Neural progenitor cell (in vitro differentiated cells): ENCODE measurements at regions not wholly inside any gene's neighbourhood (a gene's known extent, or its start where the extent isn't known, plus 50 kb on each side); places are given as distances from the start of the nearest gene placed in this dataset.
A peak's percentile ranks its signal among the peaks of the same experiment; 100 is the strongest.

Experiments used
- DNase-seq: peaks from one replicate; pipeline ENCODE4 v3.0.0-alpha.2; 2016; ENCODE audit warnings: low spot score
- H2AFZ ChIP-seq: fragments of 200-600 bp; sonication (generic); replicated peaks from 2 replicates; pipeline ENCODE4 v1.6.1; 2016; ENCODE audit warnings: antibody characterized with exemption
- H3F3A ChIP-seq: fragments of 200-600 bp; sonication (generic); 2 replicates; pipeline ENCODE4 v1.6.1; 2016; ENCODE audit warnings: antibody characterized with exemption, low read depth
- H3K27ac ChIP-seq: fragments of 200-600 bp; sonication (generic); 2 replicates; pipeline ENCODE4 v1.5.1; 2016; ENCODE audit warnings: mild to moderate bottlenecking
- H3K27me3 ChIP-seq: fragments of 200-600 bp; sonication (generic); 2 replicates; pipeline ENCODE4 v1.6.1; 2016; ENCODE audit warnings: mild to moderate bottlenecking, moderate library complexity
- H3K36me3 ChIP-seq: fragments of 200-600 bp; sonication (generic); 2 replicates; pipeline ENCODE4 v1.5.1; 2016
- H3K4me1 ChIP-seq: fragments of 200-600 bp; sonication (generic); 2 replicates; pipeline ENCODE4 v1.6.1; 2016; ENCODE audit warnings: mixed run types
- H3K4me2 ChIP-seq: fragments of 200-600 bp; sonication (generic); 2 replicates; pipeline ENCODE4 v1.6.1; 2016
- H3K4me3 ChIP-seq: fragments of 200-600 bp; sonication (generic); 2 replicates; pipeline ENCODE4 v1.5.1; 2016
- H3K79me2 ChIP-seq: fragments of 200-600 bp; sonication (generic); 2 replicates; pipeline ENCODE4 v1.6.1; 2016; ENCODE audit warnings: low read depth
- H3K9ac ChIP-seq: fragments of 200-600 bp; sonication (generic); 2 replicates; pipeline ENCODE4 v1.6.1; 2016
- H3K9me3 ChIP-seq: fragments of 200-600 bp; sonication (generic); 2 replicates; pipeline ENCODE4 v1.5.1; 2016; ENCODE audit warnings: low read depth
- H4K20me1 ChIP-seq: fragments of 200-600 bp; sonication (generic); 2 replicates; pipeline ENCODE4 v1.6.1; 2016; ENCODE audit warnings: low read depth
- H3K27ac Mint-ChIP-seq: 3 replicates; pipeline ENCODE4 v1.8.0; 2021; ENCODE audit warnings: mixed read lengths
- H3K27me3 Mint-ChIP-seq: 2 replicates; pipeline ENCODE4 v1.8.0; 2022; ENCODE audit warnings: low read depth, mild to moderate bottlenecking, inconsistent platforms, moderate library complexity, mixed read lengths; ENCODE audit not compliant: insufficient read depth
- H3K36me3 Mint-ChIP-seq: 3 replicates; pipeline ENCODE4 v1.8.0; 2021; ENCODE audit warnings: mixed read lengths
- H3K4me1 Mint-ChIP-seq: 3 replicates; pipeline ENCODE4 v1.8.0; 2021; ENCODE audit warnings: mixed read lengths
- H3K4me3 Mint-ChIP-seq: 3 replicates; pipeline ENCODE4 v1.8.0; 2021; ENCODE audit warnings: mild to moderate bottlenecking, moderate library complexity, mixed read lengths
- H3K9me3 Mint-ChIP-seq: 3 replicates; pipeline ENCODE4 v1.8.0; 2020; ENCODE audit warnings: mixed read lengths
- EZH2 ChIP-seq: fragments of 200-600 bp; sonication (generic); IDR thresholded peaks from 2 replicates; pipeline ENCODE4 v1.6.1; 2017; ENCODE audit warnings: antibody characterized with exemption, mild to moderate bottlenecking, moderate library complexity
- EZH2phosphoT487 ChIP-seq: fragments of 200-600 bp; sonication (generic); IDR thresholded peaks from 2 replicates; pipeline ENCODE4 v1.6.1; 2017; ENCODE audit warnings: antibody characterized with exemption
- TF ChIP-seq, protein P1 (sequence below): fragments of 200-600 bp; sonication (generic); IDR thresholded peaks from 2 replicates; pipeline ENCODE4 v1.5.1; 2017; ENCODE audit warnings: antibody characterized with exemption, mild to moderate bottlenecking

DNA sequence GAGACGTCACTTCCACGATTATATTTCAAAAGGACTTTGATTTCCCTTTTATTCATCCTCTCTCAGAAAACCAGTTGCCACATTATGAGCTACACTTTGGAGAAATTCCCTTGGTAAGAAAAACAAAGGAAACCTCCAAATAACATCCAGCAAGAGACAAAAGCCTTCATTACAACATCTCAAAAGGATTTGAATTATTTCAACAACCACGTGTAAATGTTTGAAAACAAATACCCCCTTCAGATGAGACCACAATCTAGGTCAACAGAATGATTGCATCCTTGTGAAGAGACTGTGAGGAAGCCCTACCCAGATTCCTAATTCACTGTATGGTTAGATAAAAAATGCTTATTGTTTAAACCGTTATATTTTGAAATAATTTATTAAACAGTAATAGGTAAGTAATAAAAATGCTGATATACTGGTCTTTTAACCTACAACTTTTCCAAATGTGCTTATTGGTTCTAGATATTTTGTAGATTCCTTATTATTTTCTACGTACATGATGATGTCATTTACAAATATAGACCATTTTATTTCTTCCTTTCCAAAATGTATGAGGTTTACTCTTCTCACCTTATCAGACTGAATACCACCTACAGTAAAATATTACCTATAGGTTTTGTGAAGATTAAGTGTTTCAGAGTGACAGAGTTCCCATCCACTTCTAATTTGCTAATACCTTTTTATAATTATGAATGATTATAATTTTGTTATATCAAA lies 922.7 kb upstream of the CHAC2 start:
- no peaks in the 10 kb centered on the region for H4K20me1 ChIP-seq
- no peaks in the 10 kb centered on the region for H3K9me3 ChIP-seq
- H3K27me3 Mint-ChIP-seq: no peaks in the 10 kb centered on the region
- no peak overlapping the region for H3K4me3 ChIP-seq
- H3K79me2 ChIP-seq: no peaks in the 10 kb centered on the region
- H3K4me1 ChIP-seq: peaks cover 4% of the 10 kb centered on the region
- no peak overlapping the region for H3K4me2 ChIP-seq
- TF ChIP-seq, protein P1, sequence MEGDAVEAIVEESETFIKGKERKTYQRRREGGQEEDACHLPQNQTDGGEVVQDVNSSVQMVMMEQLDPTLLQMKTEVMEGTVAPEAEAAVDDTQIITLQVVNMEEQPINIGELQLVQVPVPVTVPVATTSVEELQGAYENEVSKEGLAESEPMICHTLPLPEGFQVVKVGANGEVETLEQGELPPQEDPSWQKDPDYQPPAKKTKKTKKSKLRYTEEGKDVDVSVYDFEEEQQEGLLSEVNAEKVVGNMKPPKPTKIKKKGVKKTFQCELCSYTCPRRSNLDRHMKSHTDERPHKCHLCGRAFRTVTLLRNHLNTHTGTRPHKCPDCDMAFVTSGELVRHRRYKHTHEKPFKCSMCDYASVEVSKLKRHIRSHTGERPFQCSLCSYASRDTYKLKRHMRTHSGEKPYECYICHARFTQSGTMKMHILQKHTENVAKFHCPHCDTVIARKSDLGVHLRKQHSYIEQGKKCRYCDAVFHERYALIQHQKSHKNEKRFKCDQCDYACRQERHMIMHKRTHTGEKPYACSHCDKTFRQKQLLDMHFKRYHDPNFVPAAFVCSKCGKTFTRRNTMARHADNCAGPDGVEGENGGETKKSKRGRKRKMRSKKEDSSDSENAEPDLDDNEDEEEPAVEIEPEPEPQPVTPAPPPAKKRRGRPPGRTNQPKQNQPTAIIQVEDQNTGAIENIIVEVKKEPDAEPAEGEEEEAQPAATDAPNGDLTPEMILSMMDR: no peak
- no peak for TF ChIP-seq EZH2
- no peak for TF ChIP-seq EZH2phosphoT487
- peaks cover 2% of the 10 kb centered on the region for H3K9me3 Mint-ChIP-seq
- H3K9ac ChIP-seq: no peak overlapping the region
- H3K27ac ChIP-seq: no peak overlapping the region
- H3K36me3 Mint-ChIP-seq: no peaks in the 10 kb centered on the region
- H2AFZ ChIP-seq: peak overlapping the region; percentile 35
- H3K27ac Mint-ChIP-seq: no peak overlapping the region
- H3K4me1 Mint-ChIP-seq: no peaks in the 10 kb centered on the region
- no peaks in the 10 kb centered on the region for H3K36me3 ChIP-seq
- no peak overlapping the region for H3K4me3 Mint-ChIP-seq
- no peaks in the 10 kb centered on the region for H3K27me3 ChIP-seq
- no peaks in the 10 kb centered on the region for H3F3A ChIP-seq
- no peak for DNase-seq

DNA sequence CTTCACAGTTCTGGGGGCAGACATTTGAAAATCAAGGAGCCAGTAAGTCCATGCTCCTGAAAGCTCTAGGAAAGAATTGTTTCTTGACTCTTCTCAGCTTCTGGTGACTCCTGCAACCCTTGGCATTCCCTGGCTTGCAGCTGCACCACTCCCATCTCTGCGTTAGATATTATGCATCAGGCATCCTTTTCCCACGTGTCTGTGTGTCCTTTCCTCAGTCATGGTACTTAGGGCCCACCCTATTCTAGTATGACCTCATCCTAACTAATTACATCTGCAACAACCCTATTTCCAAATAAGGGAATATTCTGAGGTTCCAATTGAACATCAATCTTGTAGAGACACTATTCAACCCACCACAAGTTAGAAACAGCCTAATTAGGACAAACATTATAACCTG lies 931.7 kb upstream of the CHAC2 start:
- H3K9me3 ChIP-seq: no peaks in the 10 kb centered on the region

DNA sequence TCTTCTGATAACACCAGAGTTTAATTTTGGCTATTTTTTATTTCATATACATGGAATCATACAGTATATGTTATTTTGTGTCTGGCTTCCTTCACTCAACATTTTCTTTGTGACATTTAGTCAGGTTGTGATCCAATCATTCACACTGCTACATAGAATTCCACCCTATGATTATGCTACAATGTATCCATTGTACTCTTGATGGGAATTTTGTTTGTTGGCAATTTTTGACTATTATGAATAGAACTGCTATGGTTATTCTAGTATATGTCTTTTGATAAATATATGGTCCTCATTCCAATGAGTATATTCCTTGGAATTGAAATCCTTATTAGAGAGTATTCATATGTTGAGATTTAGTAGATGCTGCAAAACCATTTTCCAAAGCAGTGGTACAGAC lies 936.4 kb upstream of the CHAC2 start:
- no peaks in the 10 kb centered on the region for H3K9me3 ChIP-seq

More for the DNA sequence above, 931.7 kb upstream of the CHAC2 start:
- Histone ChIP-seq H3K27me3 (no peaks in the 10 kb centered on the region), H3K79me2 (no peaks in the 10 kb centered on the region), H3K36me3 (no peaks in the 10 kb centered on the region), H2AFZ (no peak overlapping the region), H3F3A (no peaks in the 10 kb centered on the region), H3K27ac (no peak overlapping the region), H3K4me2 (no peak overlapping the region), H3K4me3 (no peak overlapping the region), H4K20me1 (no peaks in the 10 kb centered on the region), H3K4me1 (no peaks in the 10 kb centered on the region), H3K9ac (no peak overlapping the region)
- no peak for DNase-seq
- H3K4me1 Mint-ChIP-seq: no peaks in the 10 kb centered on the region
- no peak overlapping the region for H3K27ac Mint-ChIP-seq
- no peak overlapping the region for H3K4me3 Mint-ChIP-seq
- no peaks in the 10 kb centered on the region for H3K9me3 Mint-ChIP-seq
- H3K36me3 Mint-ChIP-seq: no peaks in the 10 kb centered on the region
- TF ChIP-seq EZH2phosphoT487 (no peak), EZH2 (no peak)
- TF ChIP-seq, protein P1: no peak
- H3K27me3 Mint-ChIP-seq: no peaks in the 10 kb centered on the region

More for the DNA sequence above, 936.4 kb upstream of the CHAC2 start:
- Histone ChIP-seq H3K27me3 (no peaks in the 10 kb centered on the region), H4K20me1 (no peaks in the 10 kb centered on the region), H2AFZ (no peak overlapping the region), H3K4me3 (no peak overlapping the region), H3K79me2 (no peaks in the 10 kb centered on the region), H3F3A (no peaks in the 10 kb centered on the region), H3K4me2 (no peak overlapping the region), H3K9ac (no peak overlapping the region), H3K4me1 (no peaks in the 10 kb centered on the region), H3K36me3 (no peaks in the 10 kb centered on the region), H3K27ac (no peak overlapping the region)
- TF ChIP-seq EZH2 (no peak), EZH2phosphoT487 (no peak)
- TF ChIP-seq, protein P1: no peak
- Mint-ChIP-seq H3K27ac (no peak overlapping the region), H3K4me3 (no peak overlapping the region), H3K9me3 (no peaks in the 10 kb centered on the region), H3K36me3 (no peaks in the 10 kb centered on the region), H3K4me1 (no peaks in the 10 kb centered on the region), H3K27me3 (no peaks in the 10 kb centered on the region)
- DNase-seq: no peak
